HG02678 (cell line): ENCODE measurements at regions not wholly inside any gene's neighbourhood (a gene's known extent, or its start where the extent isn't known, plus 50 kb on each side); places are given as distances from the start of the nearest gene placed in this dataset.
"Not testable (repeated sequence)": the region's sequence is repeated elsewhere in the genome, so short reads cannot be mapped to it uniquely, and the experiment has no call there.

Experiments used
- ATAC-seq: cut with Tn5 transposase; IDR thresholded peaks from one replicate; pipeline ENCODE4 v1.9.1; 2021; ENCODE audit warnings: mild to moderate bottlenecking, moderate library complexity; ENCODE audit not compliant: unreplicated experiment

- no peak for ATAC-seq
Observed at GRCh38 chr5:101783241-101784013, 512.7 kb downstream of the SLCO4C1 start.

DNA sequence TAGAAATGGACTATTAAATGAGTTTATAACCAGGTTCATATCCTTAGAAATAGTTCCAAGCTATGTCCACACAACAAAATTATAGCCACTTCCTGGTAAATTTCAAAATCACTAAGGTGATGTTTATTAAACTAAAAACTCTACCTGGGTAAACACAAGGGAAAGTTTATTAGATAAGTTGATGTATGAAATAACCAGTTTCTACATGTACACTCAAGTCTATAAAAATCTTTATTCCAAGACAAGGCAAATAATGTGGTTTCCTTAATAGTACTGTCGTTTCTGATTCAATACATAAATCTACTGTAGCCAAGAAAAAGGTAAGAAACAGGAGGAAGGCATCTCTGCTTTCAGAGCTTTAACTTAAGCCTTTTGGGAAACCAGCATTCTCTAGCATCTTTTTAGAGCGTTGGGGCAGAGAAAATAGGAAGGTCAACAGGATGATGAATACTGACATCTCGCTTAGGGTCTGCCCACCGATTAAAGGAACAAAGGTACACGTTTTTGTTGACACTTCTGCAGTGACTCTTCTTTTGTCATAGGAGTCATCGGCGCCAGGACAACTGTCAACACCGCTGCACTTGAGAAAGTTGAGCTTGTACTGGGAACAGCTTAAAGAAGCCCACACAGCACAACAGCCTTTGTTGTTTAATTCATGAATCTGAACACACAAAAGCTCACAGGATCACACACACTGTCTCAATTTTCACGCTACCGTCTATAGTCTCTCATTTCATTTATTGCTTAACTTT lies 513.6 kb downstream of the SLCO4C1 start:
- ATAC-seq = no peak

DNA sequence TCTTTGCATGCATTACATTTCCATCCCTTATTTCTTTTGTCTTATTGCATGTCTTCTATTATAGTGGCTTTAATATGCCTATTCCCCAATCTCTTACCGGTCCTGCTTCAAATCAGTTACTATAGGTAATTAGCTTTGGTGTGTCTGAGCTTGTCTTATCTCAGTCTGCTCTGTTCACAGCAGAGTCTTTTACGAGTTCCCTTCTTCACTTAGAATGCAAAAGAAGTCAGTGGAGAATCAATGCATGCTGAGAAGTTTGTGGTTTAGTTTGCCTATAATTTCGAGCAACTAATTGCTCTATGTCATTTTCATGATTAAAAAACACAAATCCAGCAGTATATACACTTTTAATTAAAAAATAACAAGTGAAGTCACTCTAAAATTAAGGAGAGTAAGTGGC lies 545.0 kb downstream of the SLCO4C1 start:
- ATAC-seq = no peak

GRCh38 chr5:101743000-101743399 lies 553.1 kb downstream of the SLCO4C1 start:
- ATAC-seq = not testable (repeated sequence)

DNA sequence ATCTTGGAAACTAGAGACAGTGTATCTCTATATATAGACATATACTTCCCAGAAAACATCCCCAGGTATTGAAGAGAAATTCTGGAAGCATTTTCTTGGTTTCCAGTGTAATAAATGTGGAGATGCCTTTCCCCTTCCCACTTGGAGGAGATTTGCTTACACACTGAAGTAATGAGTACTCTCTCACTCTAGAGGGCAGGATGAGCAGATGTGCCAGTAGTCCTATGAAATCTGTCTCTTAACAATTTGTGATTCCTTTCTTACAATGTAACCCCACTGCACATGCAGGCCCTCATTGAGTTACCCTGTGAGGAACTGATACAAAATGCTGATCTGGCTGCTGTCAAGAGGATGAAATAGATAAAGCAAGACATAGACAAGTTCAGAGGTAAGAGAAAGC lies 567.2 kb downstream of the SLCO4C1 start:
- no peak for ATAC-seq

GRCh38 chr5:101721543-101721942 lies 574.5 kb downstream of the SLCO4C1 start:
- ATAC-seq = no peak

DNA sequence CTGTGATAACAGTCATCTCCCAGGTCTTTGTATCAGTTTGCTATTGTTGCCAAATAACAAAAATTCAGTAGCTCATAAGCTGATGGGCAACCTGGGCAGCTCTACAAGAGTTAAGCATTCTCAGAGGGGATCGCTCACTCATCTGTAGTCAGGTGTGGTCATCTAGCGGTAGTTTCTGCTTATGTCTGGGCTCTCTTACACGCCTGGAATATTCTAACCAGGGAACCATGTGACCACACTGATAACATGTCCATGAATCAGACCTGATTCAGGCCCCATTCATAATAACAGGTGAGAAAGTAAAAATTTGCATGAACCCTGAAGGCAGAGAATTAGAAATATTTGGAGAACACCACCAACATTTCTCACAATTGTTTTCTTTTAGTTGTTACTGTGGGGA lies 576.1 kb downstream of the SLCO4C1 start:
- no peak for ATAC-seq

DNA sequence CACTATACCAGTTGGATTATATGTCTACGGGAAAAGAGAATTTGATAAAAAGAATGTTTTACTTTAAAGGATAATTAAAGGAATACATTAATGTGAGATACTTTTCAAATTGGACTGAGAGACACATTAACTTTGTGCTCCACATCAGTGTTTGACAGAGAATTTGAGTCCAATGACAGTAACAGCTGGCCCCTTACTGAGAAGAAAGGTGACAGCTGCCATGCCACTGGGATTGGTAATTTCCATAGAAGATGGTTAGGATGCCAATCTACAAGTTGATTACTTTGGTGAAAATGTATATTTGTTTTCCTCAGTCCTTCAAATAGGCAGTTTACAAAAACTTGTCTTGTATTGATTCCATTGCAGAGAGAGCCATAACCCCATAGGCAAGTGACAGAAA lies 578.4 kb downstream of the SLCO4C1 start:
- no peak for ATAC-seq

DNA sequence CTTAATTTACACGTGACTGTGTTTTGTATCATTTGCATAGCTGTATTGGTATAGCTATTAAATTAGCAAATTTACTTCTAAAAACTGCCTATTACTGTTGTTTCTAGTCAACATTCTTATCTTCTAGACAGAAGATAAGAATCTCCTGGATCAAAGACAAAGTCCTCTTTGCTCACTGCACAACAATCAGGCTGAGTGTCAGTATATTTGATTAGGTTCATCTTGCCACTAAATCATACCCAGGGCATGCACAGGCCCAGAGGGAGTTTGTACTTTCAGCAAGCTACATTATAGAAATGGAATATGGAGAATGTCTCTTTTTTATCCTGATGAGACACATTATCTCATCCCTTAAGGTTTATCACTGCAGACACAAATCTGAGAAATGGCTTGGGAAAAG lies 579.1 kb downstream of the SLCO4C1 start:
- ATAC-seq = no peak

DNA sequence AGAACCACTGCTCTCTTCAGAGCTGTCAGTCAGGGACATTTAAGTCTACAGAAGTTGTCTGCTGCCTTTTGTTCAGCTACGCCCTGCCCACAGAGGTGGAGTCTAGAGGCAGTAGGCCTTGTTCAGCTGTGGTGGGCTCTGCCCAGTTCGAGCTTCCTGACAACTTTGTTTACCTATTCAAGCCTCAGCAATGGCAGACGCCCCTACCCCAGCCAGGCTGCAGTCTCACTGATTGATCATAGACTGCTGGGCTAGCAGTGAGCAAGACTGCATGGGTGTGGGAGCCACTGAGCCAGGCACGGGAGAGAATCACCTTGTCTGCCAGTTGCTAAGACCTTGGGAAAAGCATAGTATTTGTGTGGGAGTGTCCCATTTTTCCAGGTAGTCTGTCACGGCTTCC lies 580.3 kb downstream of the SLCO4C1 start:
- not testable (repeated sequence) for ATAC-seq

- ATAC-seq = no peak
Observed at GRCh38 chr5:101689306-101689705, 606.8 kb downstream of the SLCO4C1 start.

GRCh38 chr5:101688156-101688555 lies 607.9 kb downstream of the SLCO4C1 start:
- no peak for ATAC-seq

- ATAC-seq = no peak
Observed at GRCh38 chr5:101687349-101687985, 608.6 kb downstream of the SLCO4C1 start.

DNA sequence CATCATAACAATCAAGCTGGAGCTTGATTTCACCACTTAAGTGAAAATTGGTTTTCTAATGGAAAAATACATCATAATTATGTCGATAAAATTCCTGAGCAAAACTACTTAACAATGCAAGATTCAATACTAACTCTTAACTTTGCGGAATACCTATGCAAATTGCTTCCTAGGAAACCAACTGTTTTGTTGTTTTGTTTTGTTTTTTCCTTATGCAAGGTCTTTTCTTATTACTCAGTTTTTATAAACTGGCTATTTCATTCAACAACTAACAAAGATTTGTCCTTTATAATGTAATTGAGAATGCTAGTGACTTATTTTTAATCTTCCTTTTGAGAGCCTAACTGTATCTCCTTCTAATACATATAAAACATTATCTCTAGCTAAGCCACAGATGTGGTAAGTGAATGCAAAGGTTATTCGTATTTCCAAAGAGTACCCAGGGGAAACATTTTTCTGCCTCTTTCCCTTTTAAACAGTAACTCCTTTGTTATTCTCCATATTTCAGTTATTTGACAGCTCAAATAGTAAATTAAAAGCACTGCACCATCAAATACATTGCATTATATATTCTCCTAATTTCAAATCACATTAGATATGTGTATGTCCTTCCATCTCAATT lies 609.4 kb downstream of the SLCO4C1 start:
- ATAC-seq = no peak

GRCh38 chr5:101679816-101680215 lies 616.3 kb downstream of the SLCO4C1 start:
- ATAC-seq = no peak

DNA sequence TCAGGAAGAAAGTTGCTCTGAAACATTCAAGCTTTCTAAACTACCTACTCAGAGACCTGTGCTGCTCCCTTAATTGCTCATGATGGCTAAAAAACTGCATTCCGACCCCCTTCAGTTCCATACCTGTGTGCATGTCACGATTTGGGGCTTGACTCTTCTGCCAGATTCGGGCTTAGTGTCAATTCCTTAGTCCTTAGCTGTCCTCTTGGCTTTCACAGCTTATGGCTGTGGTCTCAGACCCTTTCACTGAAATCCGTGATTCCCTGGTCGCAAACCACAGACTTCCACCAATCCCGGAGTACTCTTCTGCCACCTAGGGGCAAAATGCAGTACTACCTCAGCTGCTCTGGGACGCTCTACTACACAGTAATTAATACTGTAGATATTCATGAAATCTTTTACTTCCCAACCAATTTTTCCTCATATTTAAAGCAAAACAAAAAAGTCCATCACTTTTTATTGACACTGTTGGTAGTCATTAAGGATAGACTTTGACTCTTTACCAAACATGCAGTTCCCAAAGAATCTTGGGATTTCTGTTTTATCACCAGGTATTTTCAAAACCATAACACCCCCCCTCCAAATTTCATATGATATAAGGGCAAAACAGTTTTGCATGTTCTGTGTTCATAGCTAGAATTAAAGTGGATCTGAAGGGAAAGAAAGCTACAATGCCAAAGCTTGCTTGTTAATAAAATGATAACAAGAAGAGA lies 617.4 kb downstream of the SLCO4C1 start:
- ATAC-seq = peak; percentile 74

DNA sequence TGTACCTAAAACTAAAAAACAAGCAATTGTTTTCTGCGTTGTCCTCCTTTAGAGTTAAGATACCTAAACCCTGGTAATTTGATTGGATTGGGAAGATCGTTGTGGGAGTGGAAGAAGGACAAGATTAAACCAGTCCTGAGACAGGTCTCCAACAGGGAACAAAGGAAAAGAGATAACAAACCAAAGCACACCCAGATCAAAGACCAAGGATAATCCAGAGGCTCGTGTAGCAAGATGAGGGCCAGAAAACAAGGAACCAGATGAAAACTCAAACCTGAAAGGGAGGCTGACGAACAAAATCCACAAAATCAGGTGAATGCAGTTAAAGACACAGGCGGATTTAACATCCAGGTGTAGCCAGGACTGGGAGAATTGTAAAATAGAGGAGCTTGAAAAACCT lies 618.1 kb downstream of the SLCO4C1 start:
- ATAC-seq = no peak

DNA sequence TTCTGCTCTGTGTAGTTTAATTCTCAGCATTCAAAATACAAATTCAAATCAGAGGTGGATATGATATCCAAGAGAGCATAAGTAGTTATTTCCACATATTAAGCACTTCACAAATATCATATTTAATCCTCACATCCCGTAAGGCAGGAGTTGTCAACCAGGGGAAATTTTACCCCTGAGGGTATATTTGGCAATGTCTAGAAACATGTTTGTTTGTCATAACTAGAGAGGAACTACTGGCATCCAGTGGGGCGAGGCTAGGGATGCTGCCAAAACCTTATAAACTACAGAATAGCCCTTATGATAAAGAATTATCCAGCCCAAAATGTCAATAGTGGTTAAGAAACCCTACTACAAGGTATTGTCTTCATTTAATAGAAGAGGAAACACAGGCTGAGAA lies 619.4 kb downstream of the SLCO4C1 start:
- no peak for ATAC-seq

- ATAC-seq = no peak
Observed at GRCh38 chr5:101675510-101676219, 620.4 kb downstream of the SLCO4C1 start.

DNA sequence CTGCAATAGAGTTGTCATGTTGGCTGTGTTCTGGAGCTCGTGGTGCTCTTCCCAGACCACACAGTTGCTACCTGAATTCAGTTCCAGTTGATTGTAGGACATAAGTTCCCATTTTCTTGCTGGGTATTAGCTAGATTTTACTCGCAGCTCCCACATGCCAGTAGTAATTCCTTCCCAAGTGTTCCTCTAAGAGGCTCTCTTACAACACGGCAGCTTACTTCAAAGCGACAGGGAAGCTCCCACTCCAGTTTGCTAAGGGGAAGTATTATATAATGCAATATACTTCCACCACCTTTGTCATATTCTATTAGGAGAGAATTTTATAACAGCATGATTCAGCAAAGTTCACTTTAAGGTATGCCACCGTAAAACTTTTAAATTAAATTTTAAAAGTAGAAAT lies 623.0 kb downstream of the SLCO4C1 start:
- ATAC-seq = no peak
